ENCODE measurements at regions not wholly inside any gene's neighbourhood (a gene's known extent, or its start where the extent isn't known, plus 50 kb on each side); places are given as distances from the start of the nearest gene placed in this dataset.

DNA sequence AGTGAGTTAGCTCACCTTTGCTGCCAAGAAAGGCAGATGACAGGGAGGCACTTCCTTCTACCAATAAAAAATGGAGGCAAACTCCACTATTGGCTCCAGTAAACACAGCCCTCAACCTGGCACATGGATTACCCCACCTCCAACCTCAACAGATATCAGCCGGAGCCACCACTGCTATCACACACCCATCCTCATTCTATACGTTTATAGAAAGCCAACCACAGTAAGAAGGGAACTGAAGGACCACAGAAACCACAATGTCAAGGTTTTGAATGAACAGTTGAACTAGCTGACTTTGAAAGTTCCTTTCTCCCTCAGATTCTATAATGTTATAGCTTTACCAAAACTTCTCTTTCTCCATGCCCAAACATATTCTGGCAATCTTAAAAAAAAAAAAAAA is 526.2 kb downstream of the UQCRFS1 start:
- TF ChIP-seq CTCF (IDR thresholded peaks at IDR 0.05) (no peak), POLR2A (IDR thresholded peaks at IDR 0.05) (no peak)
